Pancreas (tissue), 10 donors: ENCODE measurements at regions not wholly inside any gene's neighbourhood (a gene's known extent, or its start where the extent isn't known, plus 50 kb on each side); places are given as distances from the start of the nearest gene placed in this dataset.
A peak's percentile ranks its signal among the peaks of the same experiment; 100 is the strongest.

Experiments used
- ATAC-seq, 4 donors: fragments of 200-7000 bp; cut with Tn5 transposase; one replicate each; pipeline versions ENCODE4 v1.8.0 to v1.9.1; 2020; ENCODE audit warnings: mild to moderate bottlenecking in 4 of 4, moderate library complexity in 4 of 4
- DNase-seq, 6 donors: peaks; one replicate each; pipeline ENCODE4 v3.0.0-alpha.2; 2020
- FAIRE-seq: peaks from 2 replicates; lab custom pipeline; 2012; peaks lifted over from hg19 to GRCh38; lab: Jason Lieb, UNC
- H3K27ac ChIP-seq, 4 donors: fragments of 200-600 bp; sonication (generic); 1 replicate in 3 of 4; 2 replicates in 1 of 4; pipeline versions ENCODE4 v1.5.0 to v1.8.0; 2020
- H3K27me3 ChIP-seq, 4 donors: fragments of 200-600 bp; one replicate each; pipeline ENCODE4 v1.8.0; 2021
- H3K36me3 ChIP-seq, 3 donors: fragments of 200-600 bp; sonication (generic) in 1 of 3; one replicate each; pipeline versions ENCODE4 v1.5.0 to v1.8.0; 2020 to 2021
- H3K4me1 ChIP-seq, 3 donors: fragments of 200-600 bp; one replicate each; pipeline ENCODE4 v1.8.0; 2021
- H3K4me3 ChIP-seq, 4 donors: fragments of 200-600 bp; sonication (generic) in 2 of 4; one replicate each; pipeline versions ENCODE4 v1.5.0 to v1.8.0; 2020 to 2021
- H3K9me3 ChIP-seq, 4 donors: fragments of 200-600 bp; one replicate each; pipeline ENCODE4 v1.8.0; 2021
- WGBS, 2 donors: extraction: QIAGEN DNeasy Blood & Tissue Kit; methylation state at CpG; one replicate each; pipeline ENCODE4 v1.1.7; 2013; 5-methylcytosine and 5-hydroxymethylcytosine counted together
- intact Hi-C, 3 donors: fragments of 100-400 bp; cut with DNase I; formaldehyde crosslinking; loops; one replicate each; pipeline versions ENCODE4 v1.11.1 to v1.14.2; 2022
- TF ChIP-seq, protein P1 (sequence below), 4 donors: fragments of 200-600 bp; sonication (generic) in 3 of 4; IDR thresholded peaks; one replicate each; pipeline versions ENCODE4 v1.5.0 to v1.8.0; 2021; ENCODE audit warnings: antibody characterized with exemption in 4 of 4
- donor health status: healthy with polysubstance abuse.
- donor health status: DM: no; HTN: no; CAD: no; lungs with moderate emphysema.
- donor health status: DM: no; HTN: no; CAD: no.
- donor health status: control.
- donor health status: control.
- donor health status: Bipolar disorder and iron deficiency.
- donor health status: DM: yes; HTN: yes; CAD: no.
- donor health status: DM: no; HTN: no; CAD: no.
- donor health status: DM: no; HTN: no; CAD: no.
- donor health status: DM: yes; HTN: yes; CAD: no.

DNA sequence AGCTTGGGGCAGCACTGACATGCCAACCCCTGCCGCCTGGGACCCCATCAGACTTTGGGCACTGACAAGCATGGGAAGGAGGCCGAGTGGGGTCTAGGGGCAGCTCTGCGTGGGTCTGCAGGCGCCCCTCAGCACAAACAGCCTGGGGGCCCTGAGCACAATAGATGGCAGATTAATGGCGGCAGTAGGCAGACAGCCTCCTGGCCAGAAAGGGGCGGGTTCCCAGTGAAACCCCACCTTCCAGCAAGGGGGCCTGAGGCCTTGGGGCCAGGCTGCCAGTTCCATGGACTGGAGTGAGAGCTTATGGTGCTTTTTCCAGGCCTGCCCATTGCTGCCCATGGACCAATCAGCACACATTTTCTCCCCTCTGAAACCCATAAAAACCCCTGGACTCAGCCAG, 2031.2 kb downstream of the EFNA5 start:
- H3K27ac ChIP-seq: no peak overlapping the region
- WGBS, 2 donors: 72 to 88% methylated on average over 6 of the region's 6 CpGs
- H3K9me3 ChIP-seq: no peaks in the 10 kb centered on the region
- FAIRE-seq (no peak), DNase-seq (peak in 1 of 6 donors; percentile 33), ATAC-seq (no peak)
- H3K4me1 ChIP-seq: no peaks in the 10 kb centered on the region
- H3K27me3 ChIP-seq: no peaks in the 10 kb centered on the region
- intact Hi-C loops: no loop called here
- H3K36me3 ChIP-seq: no peaks in the 10 kb centered on the region
- TF ChIP-seq, protein P1, sequence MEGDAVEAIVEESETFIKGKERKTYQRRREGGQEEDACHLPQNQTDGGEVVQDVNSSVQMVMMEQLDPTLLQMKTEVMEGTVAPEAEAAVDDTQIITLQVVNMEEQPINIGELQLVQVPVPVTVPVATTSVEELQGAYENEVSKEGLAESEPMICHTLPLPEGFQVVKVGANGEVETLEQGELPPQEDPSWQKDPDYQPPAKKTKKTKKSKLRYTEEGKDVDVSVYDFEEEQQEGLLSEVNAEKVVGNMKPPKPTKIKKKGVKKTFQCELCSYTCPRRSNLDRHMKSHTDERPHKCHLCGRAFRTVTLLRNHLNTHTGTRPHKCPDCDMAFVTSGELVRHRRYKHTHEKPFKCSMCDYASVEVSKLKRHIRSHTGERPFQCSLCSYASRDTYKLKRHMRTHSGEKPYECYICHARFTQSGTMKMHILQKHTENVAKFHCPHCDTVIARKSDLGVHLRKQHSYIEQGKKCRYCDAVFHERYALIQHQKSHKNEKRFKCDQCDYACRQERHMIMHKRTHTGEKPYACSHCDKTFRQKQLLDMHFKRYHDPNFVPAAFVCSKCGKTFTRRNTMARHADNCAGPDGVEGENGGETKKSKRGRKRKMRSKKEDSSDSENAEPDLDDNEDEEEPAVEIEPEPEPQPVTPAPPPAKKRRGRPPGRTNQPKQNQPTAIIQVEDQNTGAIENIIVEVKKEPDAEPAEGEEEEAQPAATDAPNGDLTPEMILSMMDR (IDR thresholded peaks at IDR 0.05): no peak
- no peak overlapping the region for H3K4me3 ChIP-seq

DNA sequence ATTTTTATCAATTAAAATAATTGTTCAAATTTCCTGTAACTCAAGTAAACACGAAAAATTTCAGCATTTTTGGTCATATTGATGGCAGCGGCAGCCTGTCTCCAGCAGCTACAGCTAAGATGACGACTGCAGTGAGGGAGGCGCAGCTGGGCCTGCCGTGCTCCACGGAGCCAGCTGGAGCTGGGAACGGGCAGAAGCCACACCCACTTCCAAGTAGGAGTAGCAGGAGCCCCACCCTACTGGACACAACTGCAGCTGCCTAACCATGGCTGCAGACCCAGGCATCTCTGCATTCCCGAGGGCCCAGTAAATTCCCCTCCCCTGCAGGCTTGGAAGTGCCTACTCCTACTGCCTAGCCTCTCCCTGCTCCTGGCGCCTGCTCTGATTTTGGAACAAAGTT, 2031.7 kb downstream of the EFNA5 start:
- no peaks in the 10 kb centered on the region for H3K27me3 ChIP-seq
- no peak overlapping the region for H3K4me3 ChIP-seq
- H3K9me3 ChIP-seq: no peaks in the 10 kb centered on the region
- intact Hi-C loops: no loop called here
- 67 to 72% methylated on average over 9 of the region's 9 CpGs for WGBS, 2 donors
- FAIRE-seq (no peak), DNase-seq (peak in 1 of 6 donors; percentile 43), ATAC-seq (no peak)
- H3K4me1 ChIP-seq: no peaks in the 10 kb centered on the region
- H3K36me3 ChIP-seq: no peaks in the 10 kb centered on the region
- TF ChIP-seq, protein P1 (IDR thresholded peaks at IDR 0.05): no peak
- H3K27ac ChIP-seq: no peak overlapping the region

GRCh38 chr5:105638437-105638836, 2032.3 kb downstream of the EFNA5 start:
- no peaks in the 10 kb centered on the region for H3K27me3 ChIP-seq
- no peak for FAIRE-seq
- TF ChIP-seq, protein P1 (IDR thresholded peaks at IDR 0.05): no peak
- intact Hi-C loops: no loop called here
- 75 to 81% methylated on average over 2 of the region's 2 CpGs for WGBS, 2 donors
- no peak overlapping the region for H3K4me3 ChIP-seq
- no peaks in the 10 kb centered on the region for H3K4me1 ChIP-seq
- H3K36me3 ChIP-seq: no peaks in the 10 kb centered on the region
- DNase-seq: no peak
- no peak overlapping the region for H3K27ac ChIP-seq
- ATAC-seq: no peak
- H3K9me3 ChIP-seq: no peaks in the 10 kb centered on the region

DNA sequence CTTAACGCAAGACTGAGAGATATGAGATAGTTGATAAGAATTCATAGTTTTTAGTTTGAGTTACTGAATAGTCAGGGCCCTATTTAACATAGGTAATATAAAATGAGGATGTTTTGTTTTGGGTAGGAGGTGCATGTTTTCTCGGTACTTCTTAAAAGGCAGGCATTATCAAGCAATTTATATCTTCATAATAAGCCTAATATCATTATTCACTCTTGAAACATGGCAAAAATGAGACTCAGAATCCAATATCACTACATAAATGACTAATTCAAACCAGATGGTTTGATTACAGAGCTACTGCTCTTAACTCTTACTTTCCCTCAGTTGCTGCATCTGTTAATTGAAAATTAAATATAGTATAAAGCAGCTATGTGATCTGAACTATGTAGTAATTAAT, 2038.7 kb downstream of the EFNA5 start:
- Histone ChIP-seq H3K27ac (no peak overlapping the region), H3K27me3 (no peaks in the 10 kb centered on the region), H3K4me3 (no peak overlapping the region), H3K36me3 (no peaks in the 10 kb centered on the region), H3K9me3 (no peaks in the 10 kb centered on the region), H3K4me1 (no peaks in the 10 kb centered on the region)
- DNase-seq (no peak), ATAC-seq (no peak), FAIRE-seq (no peak)
- TF ChIP-seq, protein P1 (IDR thresholded peaks at IDR 0.05): no peak
- intact Hi-C loops: no loop called here
- WGBS, 2 donors: 49 to 68% methylated on average over 2 of the region's 2 CpGs

DNA sequence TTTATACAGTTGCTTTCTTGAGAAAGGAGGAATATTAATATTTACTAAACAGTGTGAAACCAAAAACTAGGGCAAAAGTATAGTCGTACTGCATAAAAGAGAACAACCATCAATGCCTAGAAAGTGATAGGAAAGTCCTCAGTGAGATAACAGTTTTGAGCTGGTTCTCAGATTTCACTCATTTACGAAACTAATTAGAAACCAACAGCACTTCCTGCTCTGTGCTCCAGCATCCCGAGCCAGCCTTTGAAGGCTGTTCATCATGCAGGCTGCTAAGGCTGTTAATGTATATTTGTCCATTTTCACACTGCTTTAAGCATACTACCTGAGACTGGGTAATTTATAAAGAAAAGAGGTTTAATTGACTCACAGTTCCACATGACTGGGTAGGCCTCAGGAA, 2039.9 kb downstream of the EFNA5 start:
- Histone ChIP-seq H3K27ac (no peak overlapping the region), H3K4me1 (no peaks in the 10 kb centered on the region), H3K9me3 (no peaks in the 10 kb centered on the region), H3K36me3 (no peaks in the 10 kb centered on the region), H3K4me3 (no peak overlapping the region), H3K27me3 (no peaks in the 10 kb centered on the region)
- ATAC-seq: no peak
- DNase-seq: no peak
- no peak for FAIRE-seq
- WGBS, 2 donors: 33 to 35% methylated on average over 3 of the region's 3 CpGs
- intact Hi-C loops: no loop called here
- TF ChIP-seq, protein P1 (IDR thresholded peaks at IDR 0.05): no peak
